CD4-positive, alpha-beta T cell treated with Interleukin-15 for 4 hours (primary cell): ENCODE measurements at regions not wholly inside any gene's neighbourhood (a gene's known extent, or its start where the extent isn't known, plus 50 kb on each side); places are given as distances from the start of the nearest gene placed in this dataset.

Experiments used
- DNase-seq: peaks from one replicate; pipeline ENCODE4 v3.0.0-alpha.2; 2020; ENCODE audit warnings: low spot score

- no peak for DNase-seq
Observed at GRCh38 chr1:34270181-34270580, 93.5 kb downstream of the C1orf94 start.

- DNase-seq: no peak
Observed at GRCh38 chr1:34272152-34272551, 95.4 kb downstream of the C1orf94 start.

GRCh38 chr1:34275150-34275549 is 98.4 kb downstream of the C1orf94 start:
- DNase-seq: no peak

GRCh38 chr1:34276606-34277005 is 99.9 kb downstream of the C1orf94 start:
- DNase-seq: no peak

GRCh38 chr1:34277150-34277549 is 100.4 kb downstream of the C1orf94 start:
- no peak for DNase-seq

GRCh38 chr1:34278211-34278610 is 101.5 kb downstream of the C1orf94 start:
- no peak for DNase-seq

GRCh38 chr1:34279971-34280370 is 103.3 kb downstream of the C1orf94 start:
- DNase-seq: no peak

GRCh38 chr1:34280509-34280908 is 103.8 kb downstream of the C1orf94 start:
- DNase-seq: no peak

- no peak for DNase-seq
Observed at GRCh38 chr1:34283142-34283541, 106.4 kb downstream of the C1orf94 start.

- no peak for DNase-seq
Observed at GRCh38 chr1:34286511-34286910, 109.8 kb downstream of the C1orf94 start.

GRCh38 chr1:34290831-34291230 is 114.1 kb downstream of the C1orf94 start:
- no peak for DNase-seq

GRCh38 chr1:34292472-34292871 is 115.8 kb downstream of the C1orf94 start:
- DNase-seq: no peak

- DNase-seq: no peak
Observed at GRCh38 chr1:34296059-34296458, 119.4 kb downstream of the C1orf94 start.

GRCh38 chr1:34302798-34303197 is 126.1 kb downstream of the C1orf94 start:
- DNase-seq: no peak

GRCh38 chr1:34303218-34303617 is 126.5 kb downstream of the C1orf94 start:
- DNase-seq: no peak

- no peak for DNase-seq
Observed at GRCh38 chr1:34306568-34306967, 129.9 kb downstream of the C1orf94 start.

GRCh38 chr1:34312359-34312758 is 135.7 kb downstream of the C1orf94 start:
- no peak for DNase-seq

GRCh38 chr1:34315974-34316373 is 139.3 kb downstream of the C1orf94 start:
- DNase-seq: no peak

- no peak for DNase-seq
Observed at GRCh38 chr1:34316773-34317172, 140.1 kb downstream of the C1orf94 start.

GRCh38 chr1:34319218-34319617 is 142.5 kb downstream of the C1orf94 start:
- DNase-seq: no peak

GRCh38 chr1:34320053-34320669 is 143.5 kb downstream of the C1orf94 start:
- DNase-seq: no peak

- DNase-seq: no peak
Observed at GRCh38 chr1:34322969-34323368, 146.3 kb downstream of the C1orf94 start.

GRCh38 chr1:34324879-34325440 is 148.3 kb downstream of the C1orf94 start:
- DNase-seq: no peak

- no peak for DNase-seq
Observed at GRCh38 chr1:34328281-34328799, 151.6 kb downstream of the C1orf94 start.
